22Rv1 (cell line): ENCODE measurements at regions not wholly inside any gene's neighbourhood (a gene's known extent, or its start where the extent isn't known, plus 50 kb on each side); places are given as distances from the start of the nearest gene placed in this dataset.

Source experiments
- H3K27ac ChIP-seq: fragments of 450-650 bp; 2 replicates; pipeline ENCODE4 v1.5.1; 2017
- ZFX ChIP-seq: fragments of 450-650 bp; IDR thresholded peaks from 2 replicates; pipeline ENCODE4 v1.6.1; 2017; ENCODE audit warnings: antibody characterized with exemption, borderline replicate concordance
- TF ChIP-seq, protein P1 (sequence below): fragments of 450-650 bp; IDR thresholded peaks from 2 replicates; pipeline ENCODE4 v1.5.1; 2017; ENCODE audit warnings: mild to moderate bottlenecking

DNA sequence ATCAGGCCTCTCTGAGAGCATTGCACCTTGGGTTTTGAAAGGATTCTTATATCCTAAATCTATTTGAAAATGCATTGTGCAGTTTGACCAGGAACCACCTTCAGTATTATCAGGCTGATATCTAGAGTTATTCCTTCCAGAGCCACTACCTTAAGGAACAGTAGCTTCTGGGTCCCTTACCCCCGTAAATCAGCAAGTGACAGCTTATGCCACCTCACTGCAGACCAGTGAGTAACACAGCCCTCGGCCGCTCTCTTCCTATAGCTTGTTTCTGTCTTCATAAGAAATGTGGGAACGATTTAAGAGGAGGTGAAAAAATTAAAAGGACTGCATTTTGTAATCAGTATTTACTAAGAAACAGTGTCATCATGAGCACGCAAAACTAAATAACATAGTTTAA lies 584.2 kb downstream of the GALR1 start:
- no peak overlapping the region for H3K27ac ChIP-seq
- TF ChIP-seq ZFX: no peak
- TF ChIP-seq, protein P1, sequence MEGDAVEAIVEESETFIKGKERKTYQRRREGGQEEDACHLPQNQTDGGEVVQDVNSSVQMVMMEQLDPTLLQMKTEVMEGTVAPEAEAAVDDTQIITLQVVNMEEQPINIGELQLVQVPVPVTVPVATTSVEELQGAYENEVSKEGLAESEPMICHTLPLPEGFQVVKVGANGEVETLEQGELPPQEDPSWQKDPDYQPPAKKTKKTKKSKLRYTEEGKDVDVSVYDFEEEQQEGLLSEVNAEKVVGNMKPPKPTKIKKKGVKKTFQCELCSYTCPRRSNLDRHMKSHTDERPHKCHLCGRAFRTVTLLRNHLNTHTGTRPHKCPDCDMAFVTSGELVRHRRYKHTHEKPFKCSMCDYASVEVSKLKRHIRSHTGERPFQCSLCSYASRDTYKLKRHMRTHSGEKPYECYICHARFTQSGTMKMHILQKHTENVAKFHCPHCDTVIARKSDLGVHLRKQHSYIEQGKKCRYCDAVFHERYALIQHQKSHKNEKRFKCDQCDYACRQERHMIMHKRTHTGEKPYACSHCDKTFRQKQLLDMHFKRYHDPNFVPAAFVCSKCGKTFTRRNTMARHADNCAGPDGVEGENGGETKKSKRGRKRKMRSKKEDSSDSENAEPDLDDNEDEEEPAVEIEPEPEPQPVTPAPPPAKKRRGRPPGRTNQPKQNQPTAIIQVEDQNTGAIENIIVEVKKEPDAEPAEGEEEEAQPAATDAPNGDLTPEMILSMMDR: no peak

DNA sequence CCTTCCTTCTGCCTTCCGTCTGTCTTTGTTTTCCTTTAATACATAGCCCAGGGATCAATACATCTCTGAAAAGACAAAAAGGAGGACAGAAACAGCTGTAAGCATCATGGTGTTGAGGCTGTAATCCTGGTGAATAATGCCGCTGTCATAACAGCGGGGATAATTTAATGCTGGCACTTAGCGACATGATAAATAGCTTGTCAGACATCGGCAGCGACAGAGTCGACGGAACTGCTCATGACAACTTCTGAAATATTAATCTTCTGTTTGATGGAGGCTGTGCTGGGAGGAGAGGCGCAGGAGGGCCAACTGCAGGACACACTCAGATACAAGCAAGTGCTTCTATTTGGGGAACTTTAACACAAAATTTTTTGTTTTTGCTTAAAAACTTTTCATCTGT lies 602.2 kb downstream of the GALR1 start:
- H3K27ac ChIP-seq: no peak overlapping the region
- TF ChIP-seq, protein P1: no peak
- no peak for TF ChIP-seq ZFX

DNA sequence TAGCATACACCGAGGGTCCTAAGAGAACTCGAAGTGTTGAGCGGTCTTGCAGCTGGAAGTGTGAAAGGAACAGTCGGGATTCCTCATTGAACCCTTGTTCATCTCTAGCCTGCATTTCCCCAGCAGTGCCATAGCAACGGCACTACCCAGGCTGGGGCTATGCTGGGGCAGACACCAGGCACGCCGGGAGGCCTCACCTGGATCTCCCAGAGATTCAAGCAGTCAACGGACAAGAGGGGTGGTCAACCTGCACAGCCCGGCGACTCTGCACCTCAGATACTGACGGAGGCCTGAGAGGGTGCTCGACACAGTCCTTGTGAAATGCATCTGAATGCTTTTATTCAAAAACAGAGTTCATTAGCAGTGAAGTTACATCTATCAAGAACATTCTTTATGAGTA lies 604.2 kb downstream of the GALR1 start:
- no peak overlapping the region for H3K27ac ChIP-seq
- TF ChIP-seq, protein P1: no peak
- no peak for TF ChIP-seq ZFX

DNA sequence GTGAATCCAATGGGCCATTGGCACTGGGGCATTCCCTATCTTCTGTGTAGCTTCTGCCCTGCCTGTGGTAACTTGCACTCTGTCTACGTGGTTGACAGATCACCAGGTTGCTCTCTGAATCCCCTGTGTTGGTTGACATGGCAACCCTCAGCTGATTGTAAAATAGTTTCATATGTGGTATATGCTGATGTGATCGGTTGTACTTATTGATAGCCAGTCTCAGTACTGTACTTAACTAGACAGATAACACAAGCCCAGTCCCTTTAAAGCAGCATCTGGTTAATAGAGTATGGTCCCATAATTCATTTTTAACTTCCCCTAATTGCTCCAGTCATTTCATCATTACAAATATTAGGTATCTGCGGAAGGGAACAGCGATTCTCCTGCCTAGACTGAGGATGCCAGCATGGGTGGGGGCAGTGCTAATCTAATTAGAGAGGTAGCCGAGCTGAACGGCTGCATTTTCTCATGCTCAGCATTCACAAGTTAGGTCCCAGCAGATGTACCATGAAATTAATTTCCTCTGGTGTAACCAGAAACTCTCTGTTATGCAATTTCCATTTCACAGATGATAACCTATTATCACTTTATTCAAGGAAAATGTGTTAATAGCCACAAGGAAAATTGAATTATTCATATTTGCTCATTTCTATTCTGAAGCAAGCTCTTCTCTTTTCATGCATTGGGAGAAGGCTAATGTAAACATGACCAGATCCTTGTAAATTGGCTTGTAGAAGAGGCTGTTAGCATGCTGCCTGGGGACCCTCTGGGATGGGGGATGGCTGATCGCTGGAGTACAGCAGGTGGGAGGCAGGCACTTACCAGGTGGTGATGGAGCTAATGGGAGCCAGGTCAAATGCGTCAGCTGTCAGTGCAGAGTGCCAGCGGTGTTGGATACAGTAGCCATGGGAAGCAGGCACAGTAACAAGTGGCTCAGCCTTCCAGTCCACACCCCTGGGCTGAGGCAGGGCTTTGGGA lies 608.3 kb downstream of the GALR1 start:
- no peak for TF ChIP-seq ZFX
- TF ChIP-seq, protein P1: no peak
- H3K27ac ChIP-seq: no peak overlapping the region

DNA sequence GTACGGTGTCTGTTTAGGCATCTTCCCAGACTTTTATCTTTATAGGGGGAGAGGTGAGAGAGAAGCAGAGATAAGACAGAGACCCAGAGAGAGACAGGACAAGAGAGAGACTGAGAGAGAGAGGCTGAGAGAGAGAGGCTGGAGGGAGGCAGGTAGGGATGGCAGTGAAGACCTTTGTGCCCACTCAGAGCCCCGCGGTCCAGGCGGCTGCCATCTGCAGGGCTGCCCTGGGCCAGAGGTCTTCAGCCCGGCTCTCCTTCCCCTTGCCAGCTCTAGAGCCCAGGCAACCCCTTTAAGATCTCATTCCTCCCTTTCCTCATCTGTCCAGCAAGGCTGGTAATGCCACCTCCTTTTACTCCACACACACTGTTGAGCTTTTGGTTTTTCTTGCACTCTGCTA lies 610.0 kb downstream of the GALR1 start:
- no peak for TF ChIP-seq ZFX
- TF ChIP-seq, protein P1: no peak
- no peak overlapping the region for H3K27ac ChIP-seq

DNA sequence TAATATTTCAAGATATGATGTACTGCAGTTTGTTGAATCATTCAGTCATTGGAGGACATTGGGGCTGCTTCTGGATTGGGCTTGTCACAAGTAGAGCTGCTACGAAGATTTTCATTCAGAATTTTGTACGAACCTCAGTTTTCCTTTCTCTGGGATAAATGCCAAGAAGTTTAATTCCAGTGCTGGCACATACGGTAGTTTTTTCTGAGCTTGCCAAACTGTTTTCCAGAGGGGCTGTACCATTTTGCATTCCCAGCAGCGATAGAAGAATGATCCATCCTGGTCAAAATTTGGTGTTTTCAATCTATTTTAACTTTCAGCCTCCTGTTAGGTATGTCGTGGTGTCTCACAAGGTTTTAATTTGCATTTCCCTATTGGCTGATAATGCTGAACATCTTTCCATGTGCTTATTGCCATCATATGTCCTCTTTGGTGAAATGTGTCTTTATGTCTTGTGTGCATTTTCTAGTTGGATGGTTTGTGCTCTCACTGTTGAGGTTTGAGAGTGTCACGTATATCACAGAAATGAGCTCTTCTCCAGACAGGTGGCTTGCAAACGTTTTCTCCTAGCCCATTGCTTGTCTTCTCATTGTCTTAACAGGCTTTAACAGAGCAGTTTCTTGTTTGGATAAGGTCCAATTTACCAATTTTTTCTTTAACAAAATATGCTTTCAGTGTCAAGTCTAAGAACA lies 612.6 kb downstream of the GALR1 start:
- no peak for TF ChIP-seq ZFX
- TF ChIP-seq, protein P1: no peak
- no peak overlapping the region for H3K27ac ChIP-seq

DNA sequence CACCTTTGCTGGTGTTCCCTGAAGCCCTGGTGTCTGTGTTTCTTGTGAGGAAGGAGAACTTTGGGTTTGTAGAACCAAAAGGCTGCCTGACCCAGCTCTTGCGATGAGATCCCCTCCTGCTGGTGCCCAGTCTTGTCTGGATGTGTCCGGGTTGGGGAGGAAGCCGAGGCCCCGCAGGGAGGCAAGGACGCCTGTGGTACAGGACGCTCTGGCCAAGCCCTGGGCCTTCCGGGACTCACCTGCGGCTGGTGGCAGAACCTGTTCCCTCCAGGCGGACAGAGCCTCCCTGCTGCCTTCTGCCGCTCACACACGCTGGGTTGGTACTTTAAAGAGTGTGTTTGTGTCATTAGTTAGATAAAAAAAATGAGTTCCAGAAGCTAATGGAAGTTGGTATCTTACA lies 616.2 kb downstream of the GALR1 start:
- H3K27ac ChIP-seq: no peak overlapping the region
- TF ChIP-seq, protein P1: no peak
- no peak for TF ChIP-seq ZFX
